ENCODE measurements at regions not wholly inside any gene's neighbourhood (a gene's known extent, or its start where the extent isn't known, plus 50 kb on each side); places are given as distances from the start of the nearest gene placed in this dataset.

- Histone ChIP-seq H3K4me1 (no peaks in the 10 kb centered on the region), H3K27me3 (replicated peaks in 1 of 7) (peaks cover 0 to 26% (median 0%) of the 10 kb centered on the region in 7 donors), H3K36me3 (no peaks in the 10 kb centered on the region), H3K4me3 (no peak overlapping the region), H3K9me3 (peaks cover 0 to 6% (median 0%) of the 10 kb centered on the region in 8 donors), H3K27ac (no peak overlapping the region)
- intact Hi-C loops (cut with DNase I; ENCODE audit: low total_unique reads): no loop called here
- TF ChIP-seq POLR2AphosphoS5 (IDR thresholded peaks at IDR 0.05) (no peak), CTCF (IDR thresholded peaks at IDR 0.05 in 8 of 11, conservative IDR thresholded peaks at IDR 0.05 in 3 of 11) (no peak), POLR2A (IDR thresholded peaks at IDR 0.05) (no peak)
- WGBS, 5 donors: 75 to 92% (median 84%) methylated on average over 7 to 14 of the region's 14 CpGs
- no peak for DNase-seq
Measured at GRCh38 chrX:39826813-39827543, 270.8 kb downstream of the BCOR start.

- peak; percentile 81 for DNase-seq
- Histone ChIP-seq H3K27ac (no peak overlapping the region), H3K27me3 (replicated peaks in 1 of 7) (peaks cover 0 to 25% (median 0%) of the 10 kb centered on the region in 7 donors), H3K4me1 (no peaks in the 10 kb centered on the region), H3K4me3 (no peak overlapping the region), H3K9me3 (peaks cover 0 to 6% (median 0%) of the 10 kb centered on the region in 8 donors), H3K36me3 (no peaks in the 10 kb centered on the region)
- TF ChIP-seq POLR2A (IDR thresholded peaks at IDR 0.05): no peak
- no peak for TF ChIP-seq POLR2AphosphoS5 (IDR thresholded peaks at IDR 0.05)
- no peak for TF ChIP-seq CTCF (IDR thresholded peaks at IDR 0.05 in 8 of 11, conservative IDR thresholded peaks at IDR 0.05 in 3 of 11)
- 68 to 79% (median 72%) methylated on average over 3 to 14 of the region's 14 CpGs for WGBS, 5 donors
- intact Hi-C loops (cut with DNase I; ENCODE audit: low total_unique reads): no loop called here
Measured at GRCh38 chrX:39827951-39828350, 269.8 kb downstream of the BCOR start.

DNA sequence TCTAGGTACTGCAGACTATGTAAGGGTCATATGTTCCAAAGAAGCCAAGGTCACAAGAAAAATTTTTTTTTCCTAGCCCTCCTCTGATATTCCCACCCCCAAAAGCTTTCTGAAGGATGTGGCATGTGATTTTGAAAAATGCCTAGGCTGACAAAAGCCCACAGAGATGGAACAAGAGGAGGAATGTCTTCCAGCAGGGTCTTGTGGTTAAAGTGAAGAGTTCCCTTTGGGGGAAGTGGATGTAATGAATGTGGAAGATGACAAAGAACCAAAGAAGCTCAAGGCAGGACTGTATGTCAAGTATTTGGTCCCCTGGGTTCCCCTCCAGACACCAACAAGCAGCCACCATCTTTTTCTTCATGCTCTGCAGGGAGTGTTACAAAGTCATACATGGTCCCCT, 268.8 kb downstream of the BCOR start:
- no peak for TF ChIP-seq CTCF (IDR thresholded peaks at IDR 0.05 in 8 of 11, conservative IDR thresholded peaks at IDR 0.05 in 3 of 11)
- no peak for TF ChIP-seq POLR2AphosphoS5 (IDR thresholded peaks at IDR 0.05)
- no peak for TF ChIP-seq POLR2A (IDR thresholded peaks at IDR 0.05)
- no peaks in the 10 kb centered on the region for H3K36me3 ChIP-seq
- H3K4me1 ChIP-seq: no peaks in the 10 kb centered on the region
- no peak overlapping the region for H3K27ac ChIP-seq
- intact Hi-C loops (cut with DNase I; ENCODE audit: low total_unique reads): no loop called here
- H3K9me3 ChIP-seq: no peaks in the 10 kb centered on the region
- H3K4me3 ChIP-seq: no peak overlapping the region
- no peak for DNase-seq
- H3K27me3 ChIP-seq (replicated peaks in 1 of 7): peaks cover 0 to 27% (median 0%) of the 10 kb centered on the region in 7 donors

GRCh38 chrX:39829965-39830364, 267.8 kb downstream of the BCOR start:
- TF ChIP-seq POLR2A (IDR thresholded peaks at IDR 0.05) (no peak), CTCF (IDR thresholded peaks at IDR 0.05 in 8 of 11, conservative IDR thresholded peaks at IDR 0.05 in 3 of 11) (no peak), POLR2AphosphoS5 (IDR thresholded peaks at IDR 0.05) (no peak)
- no peak for DNase-seq
- H3K27ac ChIP-seq: peak overlapping the region in 2 of 8 donors; percentile 26 to 51
- H3K4me1 ChIP-seq: no peaks in the 10 kb centered on the region
- WGBS, 5 donors: 89 to 100% (median 92%) methylated on average over 1 of the region's 1 CpG
- H3K27me3 ChIP-seq (replicated peaks in 1 of 7): peaks cover 0 to 27% (median 0%) of the 10 kb centered on the region in 7 donors
- H3K4me3 ChIP-seq: no peak overlapping the region
- intact Hi-C loops (cut with DNase I; ENCODE audit: low total_unique reads): no loop called here
- H3K9me3 ChIP-seq: no peaks in the 10 kb centered on the region
- no peaks in the 10 kb centered on the region for H3K36me3 ChIP-seq

Measured in spleen (tissue), 11 donors.